ENCODE measurements at regions not wholly inside any gene's neighbourhood (a gene's known extent, or its start where the extent isn't known, plus 50 kb on each side); places are given as distances from the start of the nearest gene placed in this dataset.

DNA sequence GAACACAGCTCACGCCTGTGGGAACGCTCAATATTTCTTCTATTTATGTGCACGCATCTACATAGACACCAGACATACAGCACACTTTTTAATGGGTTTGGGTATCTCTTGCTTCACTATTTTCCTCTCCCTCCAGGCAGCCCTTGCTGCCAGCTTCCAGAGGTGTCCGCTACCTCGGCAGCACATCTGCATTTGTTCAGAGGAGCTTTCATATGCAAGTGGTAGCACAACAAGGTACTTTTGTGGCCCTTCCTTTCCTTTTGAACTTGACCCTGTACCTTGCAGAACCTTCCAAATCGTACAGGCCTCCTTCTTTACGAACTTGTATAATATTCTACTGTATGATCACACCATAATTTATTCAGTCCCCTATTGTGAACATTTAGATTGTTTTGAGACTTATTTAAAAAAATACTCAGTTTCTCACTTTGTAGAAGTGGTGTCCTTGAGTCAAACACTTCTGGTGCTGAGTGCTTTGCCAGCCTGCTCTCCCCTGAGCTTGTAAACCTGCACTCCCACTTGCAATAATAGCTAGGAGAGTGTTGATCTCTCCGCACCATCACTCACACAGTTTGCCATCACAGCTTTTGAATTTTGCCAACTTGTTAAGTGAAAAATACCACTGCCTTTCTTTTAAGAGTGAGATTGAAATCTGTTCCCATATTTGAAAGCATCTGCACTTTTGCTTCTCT, 106.0 kb upstream of the ZNF32 start:
- TF ChIP-seq, protein P1, sequence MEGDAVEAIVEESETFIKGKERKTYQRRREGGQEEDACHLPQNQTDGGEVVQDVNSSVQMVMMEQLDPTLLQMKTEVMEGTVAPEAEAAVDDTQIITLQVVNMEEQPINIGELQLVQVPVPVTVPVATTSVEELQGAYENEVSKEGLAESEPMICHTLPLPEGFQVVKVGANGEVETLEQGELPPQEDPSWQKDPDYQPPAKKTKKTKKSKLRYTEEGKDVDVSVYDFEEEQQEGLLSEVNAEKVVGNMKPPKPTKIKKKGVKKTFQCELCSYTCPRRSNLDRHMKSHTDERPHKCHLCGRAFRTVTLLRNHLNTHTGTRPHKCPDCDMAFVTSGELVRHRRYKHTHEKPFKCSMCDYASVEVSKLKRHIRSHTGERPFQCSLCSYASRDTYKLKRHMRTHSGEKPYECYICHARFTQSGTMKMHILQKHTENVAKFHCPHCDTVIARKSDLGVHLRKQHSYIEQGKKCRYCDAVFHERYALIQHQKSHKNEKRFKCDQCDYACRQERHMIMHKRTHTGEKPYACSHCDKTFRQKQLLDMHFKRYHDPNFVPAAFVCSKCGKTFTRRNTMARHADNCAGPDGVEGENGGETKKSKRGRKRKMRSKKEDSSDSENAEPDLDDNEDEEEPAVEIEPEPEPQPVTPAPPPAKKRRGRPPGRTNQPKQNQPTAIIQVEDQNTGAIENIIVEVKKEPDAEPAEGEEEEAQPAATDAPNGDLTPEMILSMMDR (conservative IDR thresholded peaks at IDR 0.05 in 1 of 2, IDR thresholded peaks at IDR 0.05 in 1 of 2; ENCODE audit: extremely low read depth in 1 of 2, insufficient read depth in 1 of 2, low read depth in 1 of 2, low read length in 2 of 2) = no peak
- TF ChIP-seq EZH2 (IDR thresholded peaks at IDR 0.05; ENCODE audit: borderline replicate concordance, low read length) = no peak
